CD14-positive monocyte (primary cell): ENCODE measurements at regions not wholly inside any gene's neighbourhood (a gene's known extent, or its start where the extent isn't known, plus 50 kb on each side); places are given as distances from the start of the nearest gene placed in this dataset.

Experiments used
- DNase-seq, 3 donors: peaks; one replicate each; pipeline ENCODE4 v3.0.0-alpha.2; 2011 to 2022
- H2AFZ ChIP-seq: 2 replicates; pipeline ENCODE4 v1.6.0; 2012; ENCODE audit warnings: mild to moderate bottlenecking, low read depth, low read length, inconsistent platforms; ENCODE audit not compliant: insufficient read depth, poor library complexity, severe bottlenecking
- H3K27ac ChIP-seq, 2 donors: 1 replicate in 1 of 2; 2 replicates in 1 of 2; pipeline ENCODE4 v1.5.1; 2012 to 2013; ENCODE audit warnings: low read length in 2 of 2, control low read depth in 1 of 2, inconsistent platforms in 1 of 2, low read depth in 1 of 2, mild to moderate bottlenecking in 1 of 2
- H3K27me3 ChIP-seq, 2 donors: one replicate each; pipeline versions ENCODE4 v1.6.0 to v1.6.1; 2011 to 2013; ENCODE audit warnings: low read length in 2 of 2; ENCODE audit not compliant: control insufficient read depth in 2 of 2, insufficient read depth in 2 of 2
- H3K36me3 ChIP-seq, 2 donors: replicated peaks in 1 of 2; 1 replicate in 1 of 2; 2 replicates in 1 of 2; pipeline versions ENCODE4 v1.5.1 to v1.6.1; 2012 to 2013; ENCODE audit warnings: low read length in 2 of 2, control low read depth in 1 of 2, inconsistent platforms in 1 of 2, mild to moderate bottlenecking in 1 of 2; ENCODE audit not compliant: insufficient read depth in 2 of 2, control insufficient read depth in 1 of 2
- H3K4me1 ChIP-seq, 2 donors: 1 replicate in 1 of 2; 2 replicates in 1 of 2; pipeline versions ENCODE4 v1.5.1 to v1.6.1; 2012 to 2013; ENCODE audit warnings: low read length in 2 of 2, control low read depth in 1 of 2, inconsistent platforms in 1 of 2, mild to moderate bottlenecking in 1 of 2, moderate library complexity in 1 of 2; ENCODE audit not compliant: insufficient read depth in 2 of 2, control insufficient read depth in 1 of 2
- H3K4me2 ChIP-seq: replicated peaks from 2 replicates; pipeline ENCODE3; 2012; ENCODE audit warnings: low read length, moderate library complexity, mild to moderate bottlenecking; ENCODE audit not compliant: poor library complexity, severe bottlenecking; ENCODE audit errors: extremely low read depth
- H3K4me3 ChIP-seq, 3 experiments: fragments of 200-600 bp in 1 of 3; sonication (generic) in 1 of 3; replicated peaks in 1 of 3; 1 replicate in 2 of 3; 2 replicates in 1 of 3; pipeline ENCODE4 v1.5.1; 2011 to 2013; ENCODE audit warnings: low read length in 3 of 3, mild to moderate bottlenecking in 3 of 3, control low read depth in 2 of 3, low read depth in 2 of 3, inconsistent platforms in 1 of 3, moderate library complexity in 1 of 3
- H3K79me2 ChIP-seq: 2 replicates; pipeline ENCODE4 v1.6.0; 2012; ENCODE audit warnings: mild to moderate bottlenecking, control low read depth, inconsistent platforms, low read length, moderate library complexity; ENCODE audit not compliant: insufficient read depth
- H3K9ac ChIP-seq: 2 replicates; pipeline ENCODE4 v1.6.0; 2017; ENCODE audit warnings: low read length, mild to moderate bottlenecking; ENCODE audit not compliant: insufficient read depth, poor library complexity, severe bottlenecking
- H3K9me3 ChIP-seq, 2 donors: replicated peaks in 1 of 2; 1 replicate in 1 of 2; 2 replicates in 1 of 2; pipeline versions ENCODE4 v1.5.1 to v1.6.1; 2012 to 2013; ENCODE audit warnings: low read length in 2 of 2, control low read depth in 1 of 2; ENCODE audit not compliant: control insufficient read depth in 1 of 2, insufficient read depth in 1 of 2
- H4K20me1 ChIP-seq: 2 replicates; pipeline ENCODE4 v1.6.0; 2012; ENCODE audit warnings: mild to moderate bottlenecking, low read length, control low read depth, moderate library complexity; ENCODE audit not compliant: insufficient read depth
- H3K27ac Mint-ChIP-seq, 7 donors: one replicate each; pipeline ENCODE4 v1.8.0; 2020; ENCODE audit warnings: mild to moderate bottlenecking in 7 of 7, mixed read lengths in 7 of 7, moderate library complexity in 6 of 7, inconsistent platforms in 2 of 7
- H3K27me3 Mint-ChIP-seq, 3 donors: one replicate each; pipeline ENCODE4 v1.8.0; 2021 to 2022; ENCODE audit warnings: low read depth in 3 of 3, mild to moderate bottlenecking in 3 of 3, mixed read lengths in 3 of 3, moderate library complexity in 3 of 3, inconsistent platforms in 1 of 3
- H3K36me3 Mint-ChIP-seq, 2 donors: one replicate each; pipeline ENCODE4 v1.8.0; 2020; ENCODE audit warnings: mixed read lengths in 2 of 2, inconsistent platforms in 1 of 2, mild to moderate bottlenecking in 1 of 2
- H3K4me1 Mint-ChIP-seq: one replicate; pipeline ENCODE4 v1.8.0; 2020; ENCODE audit warnings: mild to moderate bottlenecking, mixed read lengths
- H3K4me3 Mint-ChIP-seq, 2 donors: one replicate each; pipeline ENCODE4 v1.8.0; 2020; ENCODE audit warnings: mild to moderate bottlenecking in 2 of 2, mixed read lengths in 2 of 2, moderate library complexity in 1 of 2
- H3K9me3 Mint-ChIP-seq, 7 donors: one replicate each; pipeline ENCODE4 v1.8.0; 2020 to 2022; ENCODE audit warnings: mixed read lengths in 7 of 7, mild to moderate bottlenecking in 6 of 7, moderate library complexity in 6 of 7, inconsistent platforms in 2 of 7
- WGBS: methylation state at CpG from one replicate; pipeline ENCODE4 v1.1.5; 2013; ENCODE audit warnings: missing lambda C conversion rate; ENCODE audit not compliant: insufficient coverage; 5-methylcytosine and 5-hydroxymethylcytosine counted together
- intact Hi-C, 2 donors: fragments of 100-400 bp; cut with micrococcal nuclease; formaldehyde crosslinking; loops; one replicate each; pipeline versions ENCODE4 v1.15.0 to v1.15.1; 2023
- TF ChIP-seq, protein P1 (sequence below): fragments of 200-600 bp; IDR thresholded peaks from one replicate; pipeline ENCODE4 v1.8.0; 2022; ENCODE audit warnings: antibody characterized with exemption, mild to moderate bottlenecking

DNA sequence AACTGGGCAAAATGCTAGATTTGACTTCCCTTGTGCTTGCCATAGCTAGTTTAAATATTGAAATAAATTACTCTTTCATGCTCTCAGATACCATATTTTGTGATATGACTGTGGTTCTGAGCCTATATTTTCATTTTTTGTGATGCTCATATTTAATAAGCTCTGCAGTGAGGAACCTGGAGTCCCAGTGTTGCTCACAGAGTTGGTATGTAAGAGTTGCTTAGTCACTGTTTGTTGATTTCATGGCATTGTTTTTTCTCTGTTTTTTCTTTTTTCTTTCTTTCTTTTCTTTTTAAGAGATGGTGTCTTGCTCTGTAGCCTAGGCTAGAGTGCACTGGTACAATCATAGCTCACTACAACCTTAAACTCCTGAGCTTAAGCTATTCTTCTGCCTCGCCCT lies 750.5 kb upstream of the TMEM132C start:
- Mint-ChIP-seq H3K27me3 (no peaks in the 10 kb centered on the region), H3K9me3 (peaks cover 0 to 4% (median 0%) of the 10 kb centered on the region in 7 donors), H3K4me1 (no peaks in the 10 kb centered on the region), H3K4me3 (no peak overlapping the region), H3K36me3 (no peaks in the 10 kb centered on the region), H3K27ac (no peak overlapping the region)
- Histone ChIP-seq H3K9ac (no peak overlapping the region), H4K20me1 (no peaks in the 10 kb centered on the region), H3K4me1 (no peaks in the 10 kb centered on the region), H3K9me3 (no peaks in the 10 kb centered on the region), H3K36me3 (no peaks in the 10 kb centered on the region), H3K27ac (no peak overlapping the region), H3K4me2 (no peak overlapping the region), H2AFZ (no peak overlapping the region), H3K79me2 (no peaks in the 10 kb centered on the region), H3K27me3 (no peaks in the 10 kb centered on the region), H3K4me3 (no peak overlapping the region)
- WGBS, result no CpG with 5 or more reads among the region's 1 CpG
- intact Hi-C loops, result no loop called here
- no peak for DNase-seq
- TF ChIP-seq, protein P1, sequence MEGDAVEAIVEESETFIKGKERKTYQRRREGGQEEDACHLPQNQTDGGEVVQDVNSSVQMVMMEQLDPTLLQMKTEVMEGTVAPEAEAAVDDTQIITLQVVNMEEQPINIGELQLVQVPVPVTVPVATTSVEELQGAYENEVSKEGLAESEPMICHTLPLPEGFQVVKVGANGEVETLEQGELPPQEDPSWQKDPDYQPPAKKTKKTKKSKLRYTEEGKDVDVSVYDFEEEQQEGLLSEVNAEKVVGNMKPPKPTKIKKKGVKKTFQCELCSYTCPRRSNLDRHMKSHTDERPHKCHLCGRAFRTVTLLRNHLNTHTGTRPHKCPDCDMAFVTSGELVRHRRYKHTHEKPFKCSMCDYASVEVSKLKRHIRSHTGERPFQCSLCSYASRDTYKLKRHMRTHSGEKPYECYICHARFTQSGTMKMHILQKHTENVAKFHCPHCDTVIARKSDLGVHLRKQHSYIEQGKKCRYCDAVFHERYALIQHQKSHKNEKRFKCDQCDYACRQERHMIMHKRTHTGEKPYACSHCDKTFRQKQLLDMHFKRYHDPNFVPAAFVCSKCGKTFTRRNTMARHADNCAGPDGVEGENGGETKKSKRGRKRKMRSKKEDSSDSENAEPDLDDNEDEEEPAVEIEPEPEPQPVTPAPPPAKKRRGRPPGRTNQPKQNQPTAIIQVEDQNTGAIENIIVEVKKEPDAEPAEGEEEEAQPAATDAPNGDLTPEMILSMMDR, result no peak

DNA sequence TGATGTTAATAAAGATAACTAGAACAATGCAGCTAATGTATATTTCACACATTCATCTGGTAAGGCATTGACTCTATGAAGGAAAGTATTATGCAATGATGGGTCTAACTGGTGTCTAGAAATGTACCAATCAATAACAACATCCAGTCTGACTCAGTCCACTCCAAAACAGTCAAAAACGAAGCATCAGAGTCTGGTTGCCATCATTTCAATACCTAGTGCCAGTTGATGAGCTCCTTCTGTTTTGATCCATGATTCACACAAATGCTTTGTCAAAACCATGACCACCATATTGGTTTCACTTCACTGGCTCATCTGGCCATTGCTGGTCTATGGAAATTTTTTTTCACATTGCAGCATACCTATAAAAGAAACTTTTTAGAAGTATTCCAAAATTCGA lies 747.2 kb upstream of the TMEM132C start:
- Histone ChIP-seq H3K4me3 (no peak overlapping the region), H3K27me3 (no peaks in the 10 kb centered on the region), H3K4me2 (no peak overlapping the region), H3K79me2 (no peaks in the 10 kb centered on the region), H2AFZ (no peak overlapping the region), H3K27ac (no peak overlapping the region), H3K4me1 (no peaks in the 10 kb centered on the region), H3K9me3 (no peaks in the 10 kb centered on the region), H3K36me3 (no peaks in the 10 kb centered on the region), H4K20me1 (no peaks in the 10 kb centered on the region), H3K9ac (no peak overlapping the region)
- Mint-ChIP-seq H3K4me1 (no peaks in the 10 kb centered on the region), H3K4me3 (no peak overlapping the region), H3K27ac (no peak overlapping the region), H3K9me3 (peaks cover 0 to 4% (median 0%) of the 10 kb centered on the region in 7 donors), H3K27me3 (no peaks in the 10 kb centered on the region), H3K36me3 (no peaks in the 10 kb centered on the region)
- TF ChIP-seq, protein P1, result no peak
- 100% methylated on average over 1 of the region's 2 CpGs for WGBS
- intact Hi-C loops, result no loop called here
- DNase-seq, result no peak
